GM18868 (cell line): ENCODE measurements at regions not wholly inside any gene's neighbourhood (a gene's known extent, or its start where the extent isn't known, plus 50 kb on each side); places are given as distances from the start of the nearest gene placed in this dataset.
"Not testable (repeated sequence)": the region's sequence is repeated elsewhere in the genome, so short reads cannot be mapped to it uniquely, and the experiment has no call there.

Experiments
- ATAC-seq: cut with Tn5 transposase; IDR thresholded peaks from one replicate; pipeline ENCODE4 v1.9.1; 2021; ENCODE audit warnings: mild to moderate bottlenecking, moderate library complexity; ENCODE audit not compliant: unreplicated experiment

GRCh38 chr4:81319657-81320056 lies 104.6 kb upstream of the PRKG2 start:
- ATAC-seq = no peak

DNA sequence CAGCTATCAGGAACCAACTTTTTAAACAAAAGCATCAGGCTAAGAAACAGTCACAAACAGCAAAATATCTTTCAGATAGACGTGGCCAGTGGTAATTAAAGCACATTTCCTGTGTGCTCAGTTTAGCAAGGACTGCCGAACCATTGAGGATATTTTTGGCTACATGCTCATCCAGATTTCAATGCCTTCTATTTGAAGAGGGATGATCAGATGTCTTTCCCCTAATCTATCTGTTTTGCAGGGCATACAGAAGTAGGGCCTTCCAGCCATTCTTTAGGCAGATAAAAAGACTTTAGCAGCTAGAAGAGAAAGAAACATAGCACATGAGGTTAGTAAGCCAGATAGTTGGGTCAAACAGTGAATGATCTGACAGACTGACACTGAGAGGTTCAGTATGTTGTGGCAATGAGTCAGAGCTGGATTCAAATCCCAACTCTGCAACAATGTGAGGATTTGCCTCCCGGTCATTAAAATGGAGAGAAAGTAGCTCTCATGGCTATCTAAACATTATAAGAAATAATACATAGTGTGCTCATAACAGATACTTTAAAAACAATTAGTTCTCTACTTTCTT lies 100.0 kb upstream of the PRKG2 start:
- no peak for ATAC-seq

DNA sequence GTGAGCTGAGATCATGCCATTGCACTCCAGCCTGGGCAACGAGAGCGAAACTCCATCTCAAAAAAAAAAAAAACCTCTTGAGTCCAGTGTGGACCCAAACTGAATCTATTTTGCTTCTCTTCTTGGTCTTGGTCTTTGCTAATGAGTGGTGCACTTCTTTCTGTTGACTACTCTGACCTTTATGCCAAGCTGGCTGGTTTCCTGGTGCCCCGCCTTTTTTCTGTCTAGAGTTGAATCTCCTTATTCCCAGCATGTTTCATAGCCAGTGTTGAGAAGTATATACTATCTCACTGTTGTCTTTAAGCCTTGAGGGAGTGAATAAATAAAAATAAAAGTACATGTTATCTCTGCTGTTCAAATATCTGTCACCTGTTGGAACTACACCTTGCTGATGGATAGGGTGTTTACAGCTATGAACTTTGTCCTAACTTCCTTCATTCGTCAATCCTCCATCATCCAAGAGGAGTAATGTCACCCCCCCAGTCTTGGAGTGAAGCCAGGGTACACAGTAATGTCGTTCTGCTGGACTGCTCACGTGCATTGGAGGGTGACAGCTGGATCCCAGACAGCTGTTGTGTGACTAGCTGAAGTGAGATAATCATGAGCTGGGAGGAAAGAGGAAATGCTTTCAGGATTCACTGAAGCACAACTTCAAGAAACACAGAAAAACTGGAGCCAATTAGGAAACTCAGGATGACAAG lies 99.3 kb upstream of the PRKG2 start:
- ATAC-seq = no peak

DNA sequence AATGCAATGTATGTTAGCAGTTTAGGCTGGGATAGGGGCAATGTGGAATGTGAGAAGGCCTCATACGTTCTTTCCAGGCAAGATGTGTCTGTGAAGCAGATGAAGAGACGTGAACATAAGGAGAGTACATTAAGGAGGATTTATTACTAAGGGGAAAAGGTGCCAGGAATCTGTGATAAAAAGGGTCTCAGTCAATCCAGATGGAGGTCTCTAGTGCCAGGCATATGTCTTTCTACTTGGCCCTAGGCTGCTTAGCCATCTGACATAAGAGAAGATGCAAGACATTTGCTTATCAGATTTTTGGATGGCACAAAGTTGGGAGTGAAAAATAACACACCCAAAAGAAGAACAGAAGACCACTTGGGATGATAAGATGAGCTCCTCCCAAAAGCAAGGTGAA lies 93.0 kb upstream of the PRKG2 start:
- no peak for ATAC-seq

DNA sequence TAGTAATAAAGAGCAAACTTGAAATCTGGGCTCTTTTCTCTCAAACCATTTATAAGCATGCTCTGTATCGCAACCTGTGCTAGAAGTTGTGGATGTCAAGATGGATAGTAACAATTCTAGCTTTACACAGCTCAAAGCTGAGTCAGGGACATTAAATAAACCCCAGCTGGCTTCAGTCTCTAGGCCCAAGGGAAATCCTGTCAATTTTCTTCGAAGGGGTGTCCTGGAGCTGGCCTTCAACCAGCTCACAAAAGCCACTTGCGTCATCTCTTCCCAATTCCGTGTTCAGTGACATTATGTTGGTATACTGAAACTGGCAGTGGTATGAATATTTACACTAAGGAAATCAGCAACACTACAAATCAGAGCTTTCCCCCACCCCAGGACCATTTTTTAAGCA lies 89.8 kb upstream of the PRKG2 start:
- ATAC-seq = no peak

DNA sequence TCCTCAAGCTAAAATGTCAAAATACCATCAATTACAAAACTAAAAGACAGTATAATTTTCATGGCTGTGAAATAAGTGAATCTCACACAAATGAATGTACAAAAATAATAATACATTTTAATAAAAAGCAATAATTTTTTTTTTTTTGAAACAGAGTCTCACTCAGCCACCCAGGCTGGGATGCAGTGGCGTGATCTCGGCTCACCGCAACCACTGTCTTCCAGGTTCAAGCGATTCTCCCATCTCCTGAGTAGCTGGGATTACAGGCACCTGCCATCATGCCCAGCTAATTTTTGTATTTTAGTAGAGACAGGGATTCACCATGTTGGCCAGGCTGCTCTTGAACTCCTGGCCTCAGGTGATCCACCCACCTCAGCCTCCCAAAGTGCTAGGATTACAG lies 85.3 kb upstream of the PRKG2 start:
- not testable (repeated sequence) for ATAC-seq

DNA sequence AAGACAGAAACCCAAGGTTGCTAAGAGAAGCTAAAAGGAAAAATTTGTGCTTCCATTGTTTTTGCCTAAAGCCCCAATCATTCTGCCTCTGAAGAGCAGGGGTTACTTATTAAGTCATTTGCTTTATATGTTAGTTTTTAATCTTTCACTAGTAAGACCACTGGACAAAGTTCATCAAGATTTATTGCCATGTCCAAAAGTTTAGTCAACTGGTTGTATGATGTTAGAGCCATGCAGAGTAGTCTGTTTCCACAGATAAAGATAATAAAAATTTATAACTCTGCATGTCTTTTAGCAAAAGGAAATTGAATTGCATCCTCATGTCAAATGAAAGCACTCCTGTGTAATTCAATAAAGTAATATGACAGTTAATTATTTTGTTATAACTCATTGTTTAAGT lies 75.8 kb upstream of the PRKG2 start:
- ATAC-seq = no peak

- no peak for ATAC-seq
Observed at GRCh38 chr4:81287101-81287500, 72.1 kb upstream of the PRKG2 start.

DNA sequence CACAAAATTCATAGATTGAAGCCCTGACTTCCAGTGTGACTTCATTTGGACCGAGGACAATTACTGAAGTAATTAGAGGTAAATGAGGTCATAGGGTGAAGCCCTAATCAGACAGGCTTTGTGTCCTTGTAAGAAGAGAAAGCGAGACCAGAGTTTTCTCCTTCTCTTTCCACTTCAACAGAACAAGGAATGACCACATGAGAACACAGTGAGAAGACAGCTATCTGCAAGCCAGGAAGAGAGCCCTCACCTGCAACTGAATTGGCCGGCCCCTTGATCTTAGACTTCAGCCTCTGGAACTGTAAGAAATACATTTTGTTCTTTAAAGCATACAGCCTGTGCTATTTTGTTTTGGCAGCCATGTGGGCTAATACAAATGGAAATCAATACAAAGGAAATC lies 67.1 kb upstream of the PRKG2 start:
- ATAC-seq = no peak

GRCh38 chr4:81274460-81274859 lies 59.4 kb upstream of the PRKG2 start:
- no peak for ATAC-seq

- ATAC-seq = no peak
Observed at GRCh38 chr4:81272671-81273070, 57.6 kb upstream of the PRKG2 start.
